ENCODE measurements at regions not wholly inside any gene's neighbourhood (a gene's known extent, or its start where the extent isn't known, plus 50 kb on each side); places are given as distances from the start of the nearest gene placed in this dataset.

DNA sequence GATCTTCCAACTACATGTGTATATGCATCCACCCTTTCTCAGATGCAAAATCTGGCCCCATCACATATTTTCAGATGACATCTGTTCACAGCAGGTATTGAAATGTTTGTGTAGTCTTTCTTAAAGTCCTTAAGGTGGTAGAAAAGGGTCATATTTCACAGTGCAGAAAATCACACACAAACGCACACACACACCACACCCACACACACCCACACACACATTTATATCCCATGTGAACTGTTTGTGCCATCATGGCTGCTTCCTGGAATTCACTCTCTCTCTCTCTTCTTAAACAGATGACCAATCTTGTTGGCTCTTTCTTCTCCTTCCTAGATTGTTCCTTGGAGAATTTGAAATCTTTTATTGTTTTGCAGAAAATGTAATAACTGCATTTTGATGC is 663.0 kb upstream of the GRM3 start:
- no peaks in the 10 kb centered on the region for H3K27me3 ChIP-seq (replicated peaks; ENCODE audit: control insufficient read depth, insufficient read depth, low read length)
- no peaks in the 10 kb centered on the region for H3K9me3 ChIP-seq
- Mint-ChIP-seq H3K36me3 (ENCODE audit: insufficient read depth, unreplicated experiment) (no peaks in the 10 kb centered on the region), H3K4me1 (ENCODE audit: low read depth, unreplicated experiment) (no peaks in the 10 kb centered on the region), H3K27me3 (ENCODE audit: insufficient read depth, unreplicated experiment) (peaks cover 2% of the 10 kb centered on the region), H3K9me3 (ENCODE audit: unreplicated experiment) (no peaks in the 10 kb centered on the region), H3K4me3 (ENCODE audit: unreplicated experiment) (no peak overlapping the region), H3K27ac (ENCODE audit: unreplicated experiment) (no peak overlapping the region)
- no peaks in the 10 kb centered on the region for H3K4me1 ChIP-seq
- no TSS peak for BruUV-seq (replicated peaks)
- H3K36me3 ChIP-seq (ENCODE audit: control insufficient read depth, insufficient read depth, low read length), result no peaks in the 10 kb centered on the region
- POLR2A ChIA-PET, result no interaction called here
- no peak overlapping the region for H3K4me3 ChIP-seq (ENCODE audit: low read depth, low read length)
- TF ChIP-seq, protein P1, sequence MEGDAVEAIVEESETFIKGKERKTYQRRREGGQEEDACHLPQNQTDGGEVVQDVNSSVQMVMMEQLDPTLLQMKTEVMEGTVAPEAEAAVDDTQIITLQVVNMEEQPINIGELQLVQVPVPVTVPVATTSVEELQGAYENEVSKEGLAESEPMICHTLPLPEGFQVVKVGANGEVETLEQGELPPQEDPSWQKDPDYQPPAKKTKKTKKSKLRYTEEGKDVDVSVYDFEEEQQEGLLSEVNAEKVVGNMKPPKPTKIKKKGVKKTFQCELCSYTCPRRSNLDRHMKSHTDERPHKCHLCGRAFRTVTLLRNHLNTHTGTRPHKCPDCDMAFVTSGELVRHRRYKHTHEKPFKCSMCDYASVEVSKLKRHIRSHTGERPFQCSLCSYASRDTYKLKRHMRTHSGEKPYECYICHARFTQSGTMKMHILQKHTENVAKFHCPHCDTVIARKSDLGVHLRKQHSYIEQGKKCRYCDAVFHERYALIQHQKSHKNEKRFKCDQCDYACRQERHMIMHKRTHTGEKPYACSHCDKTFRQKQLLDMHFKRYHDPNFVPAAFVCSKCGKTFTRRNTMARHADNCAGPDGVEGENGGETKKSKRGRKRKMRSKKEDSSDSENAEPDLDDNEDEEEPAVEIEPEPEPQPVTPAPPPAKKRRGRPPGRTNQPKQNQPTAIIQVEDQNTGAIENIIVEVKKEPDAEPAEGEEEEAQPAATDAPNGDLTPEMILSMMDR (IDR thresholded peaks at IDR 0.05; ENCODE audit: insufficient read depth in 1 of 2, low read depth in 1 of 2, low read length in 1 of 2, severe bottlenecking in 1 of 2, unreplicated experiment in 1 of 2), result no peak
- intact Hi-C loops (cut with micrococcal nuclease; ENCODE audit: unreplicated experiment), result no loop called here
- CTCF ChIA-PET, result no interaction called here
- DNase-seq, result no peak

DNA sequence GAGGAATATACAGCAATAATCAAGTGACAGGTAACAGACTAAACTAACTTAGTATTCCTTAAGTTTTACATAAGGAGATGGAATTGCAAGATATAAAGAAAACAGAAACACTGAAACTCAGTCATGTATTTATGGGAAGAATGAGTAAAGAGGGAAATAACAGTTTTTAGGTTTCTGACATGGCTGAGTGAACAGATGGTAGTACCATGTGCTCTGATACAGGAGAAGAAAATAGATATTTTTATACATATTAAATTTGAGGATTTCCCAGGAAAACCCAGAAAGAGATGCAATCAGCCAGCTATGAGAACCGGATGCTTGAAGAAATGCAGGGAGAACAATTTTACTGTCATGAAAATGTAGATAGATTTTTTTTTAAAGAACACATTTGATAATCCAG is 669.5 kb upstream of the GRM3 start:
- intact Hi-C loops (cut with micrococcal nuclease; ENCODE audit: unreplicated experiment), result no loop called here
- H3K9me3 Mint-ChIP-seq (ENCODE audit: unreplicated experiment), result no peaks in the 10 kb centered on the region
- Histone ChIP-seq H3K4me1 (no peaks in the 10 kb centered on the region), H3K36me3 (ENCODE audit: control insufficient read depth, insufficient read depth, low read length) (no peaks in the 10 kb centered on the region), H3K27me3 (replicated peaks; ENCODE audit: control insufficient read depth, insufficient read depth, low read length) (no peaks in the 10 kb centered on the region), H3K4me3 (ENCODE audit: low read depth, low read length) (no peak overlapping the region), H3K9me3 (no peaks in the 10 kb centered on the region)
- no peaks in the 10 kb centered on the region for H3K36me3 Mint-ChIP-seq (ENCODE audit: insufficient read depth, unreplicated experiment)
- H3K4me1 Mint-ChIP-seq (ENCODE audit: low read depth, unreplicated experiment), result no peaks in the 10 kb centered on the region
- no peak for DNase-seq
- peaks cover 2% of the 10 kb centered on the region for H3K27me3 Mint-ChIP-seq (ENCODE audit: insufficient read depth, unreplicated experiment)
- TF ChIP-seq, protein P1 (IDR thresholded peaks at IDR 0.05; ENCODE audit: insufficient read depth in 1 of 2, low read depth in 1 of 2, low read length in 1 of 2, severe bottlenecking in 1 of 2, unreplicated experiment in 1 of 2), result no peak
- POLR2A ChIA-PET, result no interaction called here
- H3K4me3 Mint-ChIP-seq (ENCODE audit: unreplicated experiment), result no peak overlapping the region
- no peak overlapping the region for H3K27ac Mint-ChIP-seq (ENCODE audit: unreplicated experiment)
- BruUV-seq (replicated peaks), result no TSS peak
- CTCF ChIA-PET, result no interaction called here

DNA sequence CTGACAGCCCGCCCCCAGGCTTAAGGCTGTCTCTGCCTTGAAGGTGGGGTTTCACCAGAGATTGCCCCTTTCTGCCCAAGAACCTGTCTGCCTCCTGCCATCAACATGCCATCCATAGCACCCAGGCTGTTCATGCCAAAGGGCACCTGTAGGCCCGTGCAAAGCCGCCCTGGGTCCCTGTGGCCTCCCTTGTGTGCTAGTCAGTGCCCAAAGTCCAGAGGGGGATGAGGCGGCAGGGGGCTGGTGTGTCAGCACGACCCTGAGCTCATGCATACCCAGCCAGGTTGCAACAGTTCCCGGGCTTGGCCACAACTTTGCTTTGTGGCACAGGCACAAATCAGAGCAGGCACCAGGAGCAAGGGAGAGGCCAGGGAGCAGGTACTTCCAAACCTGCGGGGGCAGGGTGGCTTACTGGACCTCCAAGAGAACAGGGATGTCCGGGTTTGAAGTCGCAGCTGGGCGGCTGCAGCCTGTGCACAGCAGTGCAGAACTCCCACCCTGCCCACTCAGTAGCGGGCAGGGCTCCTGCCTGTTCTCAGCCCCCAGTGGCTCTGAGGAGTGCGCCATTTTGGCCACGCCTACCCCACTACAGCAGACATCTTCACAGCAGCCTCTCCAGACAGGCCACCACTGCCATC is 671.1 kb upstream of the GRM3 start:
- no peak for DNase-seq
- TF ChIP-seq, protein P1 (IDR thresholded peaks at IDR 0.05; ENCODE audit: insufficient read depth in 1 of 2, low read depth in 1 of 2, low read length in 1 of 2, severe bottlenecking in 1 of 2, unreplicated experiment in 1 of 2), result no peak
- POLR2A ChIA-PET, result no interaction called here
- no peaks in the 10 kb centered on the region for H3K9me3 ChIP-seq
- BruUV-seq (replicated peaks), result no TSS peak
- Mint-ChIP-seq H3K4me3 (ENCODE audit: unreplicated experiment) (no peak overlapping the region), H3K36me3 (ENCODE audit: insufficient read depth, unreplicated experiment) (no peaks in the 10 kb centered on the region), H3K9me3 (ENCODE audit: unreplicated experiment) (no peaks in the 10 kb centered on the region), H3K27ac (ENCODE audit: unreplicated experiment) (no peak overlapping the region), H3K27me3 (ENCODE audit: insufficient read depth, unreplicated experiment) (no peaks in the 10 kb centered on the region), H3K4me1 (ENCODE audit: low read depth, unreplicated experiment) (no peaks in the 10 kb centered on the region)
- H3K4me3 ChIP-seq (ENCODE audit: low read depth, low read length), result no peak overlapping the region
- CTCF ChIA-PET, result no interaction called here
- H3K27me3 ChIP-seq (replicated peaks; ENCODE audit: control insufficient read depth, insufficient read depth, low read length), result no peaks in the 10 kb centered on the region
- intact Hi-C loops (cut with micrococcal nuclease; ENCODE audit: unreplicated experiment), result no loop called here
- no peaks in the 10 kb centered on the region for H3K4me1 ChIP-seq
- H3K36me3 ChIP-seq (ENCODE audit: control insufficient read depth, insufficient read depth, low read length), result no peaks in the 10 kb centered on the region

Data from Caco-2 (cell line).